Non-pigmented ciliary epithelial cell (primary cell): ENCODE measurements at regions not wholly inside any gene's neighbourhood (a gene's known extent, or its start where the extent isn't known, plus 50 kb on each side); places are given as distances from the start of the nearest gene placed in this dataset.
A peak's percentile ranks its signal among the peaks of the same experiment; 100 is the strongest.

ENCODE experiments used
- DNase-seq: peaks from one replicate; pipeline ENCODE4 v3.0.0-alpha.2; 2010; ENCODE audit warnings: low read depth

DNA sequence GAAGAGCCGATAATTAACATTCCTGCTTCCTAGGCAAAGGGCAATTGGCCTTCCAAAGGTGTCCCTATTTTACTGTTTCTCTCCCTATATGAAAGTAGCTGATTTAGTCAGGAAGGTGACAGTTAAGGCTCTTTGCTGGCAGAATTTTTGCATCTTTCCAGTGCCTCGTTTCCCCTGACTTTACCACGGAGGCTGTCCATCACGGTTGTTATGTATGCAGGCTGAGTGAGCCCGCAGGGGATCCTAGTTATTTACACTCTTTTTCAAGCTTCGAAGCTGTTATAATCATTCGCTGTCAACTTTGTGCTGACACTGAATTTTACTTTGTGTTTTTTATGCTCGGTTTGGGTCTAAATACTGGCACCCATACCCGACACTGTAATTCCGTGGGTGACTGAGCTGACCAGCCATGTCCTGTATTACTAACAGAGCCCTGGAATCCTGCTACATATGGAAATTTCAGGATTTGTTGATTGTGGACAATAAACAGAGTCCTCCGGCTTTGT lies 713.8 kb upstream of the FANCL start:
- DNase-seq = no peak

GRCh38 chr2:58951722-58952121 lies 710.6 kb upstream of the FANCL start:
- no peak for DNase-seq

DNA sequence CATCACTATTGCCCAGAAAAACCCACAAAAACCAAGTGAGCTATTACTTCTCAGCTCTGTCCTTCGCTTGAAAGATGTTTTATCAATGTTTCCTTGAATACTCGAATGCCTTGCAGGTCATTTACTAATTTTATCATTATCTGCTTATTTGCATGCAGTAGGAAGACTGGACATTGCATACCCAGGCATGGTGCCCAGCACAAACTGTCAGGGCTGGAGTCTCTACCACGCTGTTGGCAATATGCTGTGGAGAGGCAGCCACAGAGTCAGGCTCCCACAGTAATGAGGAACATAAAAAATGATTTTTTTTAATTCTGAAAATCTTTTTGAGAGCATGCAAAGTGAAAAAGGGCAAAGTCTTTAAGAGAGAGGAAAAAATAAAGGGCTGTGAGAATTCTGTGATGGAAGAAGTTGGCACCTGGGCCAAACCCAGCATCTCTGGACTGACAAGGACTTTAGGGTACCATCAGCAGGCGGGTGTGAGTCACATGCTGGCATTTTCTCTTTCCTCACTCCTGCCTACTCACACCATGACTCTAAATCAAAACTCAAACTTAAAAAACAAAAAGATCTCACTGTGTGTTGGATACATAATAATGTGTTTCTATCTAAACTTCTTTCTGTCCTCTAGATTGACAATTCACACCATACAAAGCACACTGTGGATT lies 709.8 kb upstream of the FANCL start:
- no peak for DNase-seq

DNA sequence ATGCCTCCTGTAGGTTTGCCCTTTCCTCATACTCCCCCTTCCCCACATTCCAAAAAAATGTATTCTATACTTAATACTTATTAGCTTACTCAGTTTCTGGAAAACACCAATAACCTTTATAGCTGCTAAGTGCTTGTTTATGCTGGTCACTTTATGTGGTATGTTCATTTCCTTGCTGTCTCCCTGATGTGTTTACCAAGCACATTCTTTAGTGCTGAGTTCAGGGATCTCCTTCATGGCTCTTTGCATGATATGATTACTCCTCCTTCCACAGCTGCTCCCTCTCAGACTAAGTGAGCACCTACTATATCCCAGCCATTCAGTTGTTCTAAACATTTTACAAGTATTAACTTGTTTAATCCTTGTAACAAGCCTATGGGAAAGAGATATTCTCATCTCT lies 698.3 kb upstream of the FANCL start:
- DNase-seq = peak; percentile 82

GRCh38 chr2:58938988-58939387 lies 697.9 kb upstream of the FANCL start:
- DNase-seq = no peak

DNA sequence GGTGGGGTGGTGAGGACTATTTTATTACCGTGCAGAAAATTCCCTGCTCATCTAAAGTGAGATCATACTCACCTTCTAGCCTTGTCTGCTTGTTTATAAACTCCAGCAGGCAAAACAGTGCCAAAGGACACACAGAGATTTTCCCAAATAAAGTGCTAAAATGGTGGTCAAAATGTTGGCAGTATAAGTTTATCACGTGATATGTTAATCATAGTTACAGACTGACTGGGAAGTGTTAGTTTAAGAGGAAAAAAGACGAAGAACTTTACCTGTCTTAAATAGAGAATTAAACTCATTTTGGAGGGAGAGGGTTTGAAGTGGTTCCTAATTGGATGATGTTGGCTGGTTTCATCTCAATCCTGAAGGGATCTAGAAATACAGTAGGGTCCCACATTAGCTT lies 691.7 kb upstream of the FANCL start:
- no peak for DNase-seq

- DNase-seq = no peak
Observed at GRCh38 chr2:58930537-58930936, 689.4 kb upstream of the FANCL start.

GRCh38 chr2:58928973-58929372 lies 687.8 kb upstream of the FANCL start:
- no peak for DNase-seq

- no peak for DNase-seq
Observed at GRCh38 chr2:58928391-58928790, 687.3 kb upstream of the FANCL start.

GRCh38 chr2:58926112-58926511 lies 685.0 kb upstream of the FANCL start:
- no peak for DNase-seq

GRCh38 chr2:58925676-58926081 lies 684.6 kb upstream of the FANCL start:
- DNase-seq = no peak

DNA sequence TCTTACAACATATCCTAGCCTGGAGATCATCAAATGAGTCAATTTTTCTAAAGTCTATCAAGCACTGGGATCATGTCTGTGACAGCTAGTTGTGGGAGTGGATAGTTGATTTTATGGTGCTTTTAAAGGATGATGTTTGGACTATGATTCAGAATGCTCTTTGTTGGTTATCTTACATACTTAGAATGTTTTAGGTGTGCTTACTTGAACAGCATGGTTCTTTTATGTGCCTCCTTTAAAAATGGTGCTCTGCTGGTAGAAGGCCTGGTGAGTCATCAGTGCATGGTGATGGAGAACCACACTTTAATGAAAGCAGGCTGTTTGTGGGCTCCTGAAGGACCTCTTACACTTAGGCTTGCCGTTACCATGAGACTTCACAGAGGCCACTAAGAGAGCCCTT lies 682.7 kb upstream of the FANCL start:
- DNase-seq = peak; percentile 70

GRCh38 chr2:58922245-58922644 lies 681.1 kb upstream of the FANCL start:
- no peak for DNase-seq

- DNase-seq = no peak
Observed at GRCh38 chr2:58921676-58922075, 680.6 kb upstream of the FANCL start.

GRCh38 chr2:58920001-58920400 lies 678.9 kb upstream of the FANCL start:
- no peak for DNase-seq

- no peak for DNase-seq
Observed at GRCh38 chr2:58919316-58919715, 678.2 kb upstream of the FANCL start.

GRCh38 chr2:58918141-58918540 lies 677.0 kb upstream of the FANCL start:
- no peak for DNase-seq

GRCh38 chr2:58917596-58917995 lies 676.5 kb upstream of the FANCL start:
- no peak for DNase-seq

- no peak for DNase-seq
Observed at GRCh38 chr2:58916063-58916462, 674.9 kb upstream of the FANCL start.

GRCh38 chr2:58914733-58915505 lies 673.8 kb upstream of the FANCL start:
- no peak for DNase-seq

GRCh38 chr2:58913082-58913726 lies 672.1 kb upstream of the FANCL start:
- no peak for DNase-seq

GRCh38 chr2:58911877-58912276 lies 670.8 kb upstream of the FANCL start:
- DNase-seq = no peak

GRCh38 chr2:58908501-58909154 lies 667.5 kb upstream of the FANCL start:
- no peak for DNase-seq
